Transverse colon (tissue), 3 donors: ENCODE measurements at regions not wholly inside any gene's neighbourhood (a gene's known extent, or its start where the extent isn't known, plus 50 kb on each side); places are given as distances from the start of the nearest gene placed in this dataset.

Source experiments
- CTCF ChIP-seq, 5 experiments: fragments of 200-600 bp in 3 of 5; fragments of 450-650 bp in 2 of 5; sonication (generic) in 3 of 5; IDR thresholded peaks; 1 replicate in 2 of 5; 2 replicates in 3 of 5; pipeline ENCODE4 v1.5.1; 2016 to 2017; ENCODE audit warnings: antibody characterized with exemption in 5 of 5, inconsistent platforms in 3 of 5, mild to moderate bottlenecking in 2 of 5, moderate library complexity in 1 of 5
- POLR2A ChIP-seq: fragments of 450-650 bp; IDR thresholded peaks from one replicate; pipeline ENCODE4 v1.6.1; 2016; ENCODE audit warnings: antibody characterized with exemption, mild to moderate bottlenecking, moderate library complexity

GRCh38 chr14:51593397-51593796, 58.3 kb upstream of the FRMD6 start:
- TF ChIP-seq CTCF (IDR thresholded peaks at IDR 0.05): no peak
- TF ChIP-seq POLR2A: no peak
